ENCODE measurements at regions not wholly inside any gene's neighbourhood (a gene's known extent, or its start where the extent isn't known, plus 50 kb on each side); places are given as distances from the start of the nearest gene placed in this dataset.
"Not testable (repeated sequence)": the region's sequence is repeated elsewhere in the genome, so short reads cannot be mapped to it uniquely, and the experiment has no call there.

GRCh38 chr3:82157952-82158351, 396.5 kb upstream of the GBE1 start:
- intact Hi-C loops (cut with DNase I), result no loop called here
- DNase-seq (ENCODE audit: low spot score), result no peak

- DNase-seq (ENCODE audit: low spot score); intact Hi-C loops (cut with DNase I): not testable (repeated sequence)
Measured at GRCh38 chr3:82153892-82154291, 392.4 kb upstream of the GBE1 start.

- intact Hi-C loops (cut with DNase I), result no loop called here
- DNase-seq (ENCODE audit: low spot score), result no peak
Measured at GRCh38 chr3:82145742-82146141, 384.3 kb upstream of the GBE1 start.

DNA sequence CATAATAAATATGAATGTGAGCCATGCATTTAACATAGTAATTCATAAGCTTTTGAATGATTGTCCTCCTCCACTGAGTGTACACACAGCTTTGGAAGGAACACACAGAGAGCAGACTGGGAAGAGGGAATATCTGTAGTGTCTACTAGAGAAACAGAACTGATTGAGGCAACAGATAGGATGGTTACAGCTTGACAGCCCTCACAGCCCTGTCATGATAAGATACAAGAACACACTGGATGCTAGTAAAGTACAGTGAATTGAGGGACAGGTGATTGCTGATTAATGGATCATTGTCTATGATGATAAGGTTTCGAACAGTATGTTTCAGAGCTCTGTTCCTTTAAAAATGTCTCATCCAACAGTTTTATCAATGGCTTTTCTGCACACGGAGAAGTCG, 383.4 kb upstream of the GBE1 start:
- intact Hi-C loops (cut with DNase I), result no loop called here
- DNase-seq (ENCODE audit: low spot score), result no peak

DNA sequence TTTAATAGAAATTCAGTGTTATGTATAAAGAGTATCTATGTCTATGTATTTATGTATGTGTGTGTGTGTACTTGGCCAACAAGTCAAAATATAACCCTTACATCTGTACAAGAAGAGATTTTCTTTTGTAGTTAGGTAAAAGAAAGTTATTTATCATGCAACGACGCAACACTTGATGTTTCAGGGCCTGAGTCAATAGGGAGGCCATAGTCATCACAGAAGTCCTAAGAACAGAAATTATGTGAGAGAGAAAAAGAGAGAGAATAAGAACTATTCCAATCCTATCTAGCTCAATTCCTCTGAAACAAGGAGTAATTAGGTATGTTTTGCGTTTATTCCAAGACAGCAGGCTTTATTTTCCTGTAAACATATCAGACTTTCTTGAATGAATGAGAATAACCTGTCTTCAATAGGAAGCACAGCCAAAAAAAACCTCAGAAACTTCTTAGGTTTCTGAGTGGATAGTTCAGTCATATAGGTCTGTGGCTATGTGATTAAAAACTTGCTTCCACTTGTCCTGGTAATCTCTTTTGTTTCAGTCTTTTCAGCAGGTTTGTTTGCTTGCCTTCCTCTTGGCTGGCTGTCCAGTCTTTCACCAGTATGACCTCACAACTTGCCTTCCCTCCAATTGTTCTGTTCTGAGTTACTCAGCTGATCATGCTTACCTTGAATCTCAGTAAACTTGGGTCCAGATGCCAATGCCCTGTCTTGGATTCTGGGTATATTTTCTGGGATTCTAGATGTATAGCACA, 382.4 kb upstream of the GBE1 start:
- DNase-seq (ENCODE audit: low spot score), result no peak
- intact Hi-C loops (cut with DNase I), result no loop called here

DNA sequence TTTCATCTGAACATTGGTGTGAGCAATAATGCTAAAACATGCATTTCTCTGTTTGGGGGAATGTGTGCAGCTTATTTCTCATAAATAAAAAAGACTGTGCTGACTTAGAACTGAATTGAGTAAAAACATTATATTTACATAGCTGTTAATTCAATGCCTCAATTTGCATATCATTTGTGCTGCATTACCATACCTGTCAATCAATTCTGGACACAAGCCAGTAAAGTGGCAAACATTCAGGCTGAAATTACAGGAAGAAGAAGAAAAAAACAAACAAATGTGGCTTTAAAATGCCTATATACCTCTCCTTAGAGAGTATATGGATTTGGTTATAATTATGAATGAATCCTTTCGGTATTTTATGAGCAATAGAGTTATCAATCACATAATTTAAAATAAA, 380.1 kb upstream of the GBE1 start:
- no peak for DNase-seq (ENCODE audit: low spot score)
- intact Hi-C loops (cut with DNase I), result no loop called here

- intact Hi-C loops (cut with DNase I), result no loop called here
- no peak for DNase-seq (ENCODE audit: low spot score)
Measured at GRCh38 chr3:82137861-82138260, 376.4 kb upstream of the GBE1 start.

DNA sequence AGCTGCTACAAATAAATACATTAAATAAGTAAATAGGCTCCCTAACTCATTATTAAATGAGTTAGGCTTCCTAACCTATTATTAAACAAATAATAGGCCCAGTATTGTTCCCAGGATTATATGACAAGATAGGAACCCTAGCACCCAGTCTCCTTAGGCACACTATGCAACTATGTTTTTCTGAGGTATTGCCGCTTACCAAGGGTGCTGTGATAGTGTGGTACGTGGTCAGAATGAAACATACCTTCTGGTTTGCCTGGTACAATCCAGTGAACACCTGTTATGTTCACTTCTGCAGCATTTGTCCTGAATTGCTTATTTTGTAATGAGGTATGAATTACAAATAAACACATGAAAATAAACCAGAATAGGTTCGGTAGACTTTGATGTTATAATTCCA, 375.6 kb upstream of the GBE1 start:
- no peak for DNase-seq (ENCODE audit: low spot score)
- intact Hi-C loops (cut with DNase I), result no loop called here

GRCh38 chr3:82133070-82133606, 371.7 kb upstream of the GBE1 start:
- peak; percentile 77 for DNase-seq (ENCODE audit: low spot score)
- intact Hi-C loops (cut with DNase I), result loop anchor here (5.0 kb wide), 2 partner anchors 226 to 466 kb away; no protein-coding TSS in a partner anchor

DNA sequence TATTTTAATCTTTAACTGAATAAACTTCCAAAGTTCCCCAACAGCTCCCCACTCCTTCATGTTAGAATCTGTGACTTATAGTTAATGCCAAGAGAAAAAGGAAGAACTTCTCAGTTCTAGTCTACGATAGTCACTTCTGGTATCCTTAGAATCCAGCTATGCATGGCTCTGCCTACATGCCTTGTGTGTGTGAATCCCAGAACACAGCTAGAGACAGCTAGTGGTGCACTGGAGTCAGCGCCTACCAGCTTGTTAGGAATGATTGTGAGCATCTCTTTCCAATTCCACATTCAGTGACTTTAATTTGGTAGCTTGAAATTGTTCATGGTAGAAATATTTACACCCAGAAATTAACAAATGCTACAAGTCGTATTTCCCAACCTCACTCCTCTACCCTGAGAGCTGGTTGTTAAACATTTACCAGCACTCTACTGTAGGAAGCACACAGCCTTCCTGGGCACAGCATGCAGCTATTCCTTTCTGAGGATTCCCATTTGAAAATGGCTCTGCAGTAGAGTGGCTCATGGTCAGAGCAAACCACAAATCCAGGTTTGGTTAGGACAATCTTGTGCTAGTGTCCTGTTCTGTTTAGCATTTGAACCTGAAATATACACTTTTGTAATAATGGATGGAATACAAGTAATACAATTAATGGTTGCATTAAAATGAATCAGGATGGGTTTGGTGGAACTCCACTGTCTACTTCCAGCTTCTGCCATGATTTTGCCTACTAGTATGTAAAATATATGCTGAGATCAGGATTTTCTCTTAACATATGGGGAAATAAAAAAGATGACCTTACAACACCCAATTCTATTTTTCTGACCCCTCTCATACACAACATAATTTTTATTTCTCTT, 371.0 kb upstream of the GBE1 start:
- intact Hi-C loops (cut with DNase I), result loop anchor here (5.0 kb wide), 2 partner anchors 225 to 465 kb away; no protein-coding TSS in a partner anchor
- no peak for DNase-seq (ENCODE audit: low spot score)

DNA sequence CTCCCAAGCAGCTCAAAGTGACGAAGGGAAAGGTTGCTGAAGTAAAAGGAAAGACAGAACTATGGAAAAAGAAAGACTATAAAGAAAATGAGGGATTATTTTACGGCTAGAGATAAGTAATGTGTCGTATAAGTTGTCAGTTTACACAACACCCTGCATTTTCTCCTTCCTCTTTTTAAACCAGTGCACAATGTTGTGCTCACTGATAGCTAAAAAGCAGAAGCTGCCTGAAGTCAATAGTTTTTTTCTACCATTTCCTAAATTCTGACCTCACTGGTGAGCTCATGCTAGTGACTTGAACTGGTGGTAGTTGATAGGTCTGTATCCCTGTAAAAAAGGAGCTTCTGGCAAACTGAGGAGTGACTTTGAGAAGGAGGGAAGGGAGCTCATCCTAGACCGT, 368.6 kb upstream of the GBE1 start:
- intact Hi-C loops (cut with DNase I), result loop anchor here (5.0 kb wide), 2 partner anchors 223 to 463 kb away; no protein-coding TSS in a partner anchor
- DNase-seq (ENCODE audit: low spot score), result no peak

GRCh38 chr3:82129221-82129801, 367.9 kb upstream of the GBE1 start:
- no peak for DNase-seq (ENCODE audit: low spot score)
- intact Hi-C loops (cut with DNase I), result loop anchor here (10.0 kb wide), 1 partner anchor 365 kb away; the partner anchor contains the start of gene GBE1

DNA sequence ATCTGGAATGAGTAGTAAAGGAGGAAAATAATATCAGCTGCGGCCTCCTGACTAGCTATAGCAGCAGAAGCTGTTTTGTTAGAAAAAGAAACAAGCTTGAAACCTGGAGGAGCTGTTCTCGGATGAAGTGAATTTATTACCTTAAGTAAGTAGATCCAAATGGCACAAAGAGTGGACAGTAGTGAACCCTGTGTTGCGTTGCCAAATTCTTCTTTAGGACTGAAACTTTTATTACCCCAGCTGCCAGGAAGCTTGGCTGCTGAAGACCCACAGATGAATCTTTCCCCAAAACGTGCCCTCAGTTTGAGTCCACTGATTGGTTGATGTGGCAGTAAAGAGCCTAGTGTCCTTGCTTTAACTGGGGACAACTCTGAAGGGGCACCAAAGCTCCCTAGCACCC, 366.8 kb upstream of the GBE1 start:
- intact Hi-C loops (cut with DNase I), result loop anchor here (10.0 kb wide), 1 partner anchor 363 kb away; the partner anchor contains the start of gene GBE1
- no peak for DNase-seq (ENCODE audit: low spot score)

- intact Hi-C loops (cut with DNase I), result loop anchor here (10.0 kb wide), 1 partner anchor 358 kb away; the partner anchor contains the start of gene GBE1
- DNase-seq (ENCODE audit: low spot score), result no peak
Measured at GRCh38 chr3:82122554-82123345, 361.3 kb upstream of the GBE1 start.

GRCh38 chr3:82114589-82114988, 353.1 kb upstream of the GBE1 start:
- intact Hi-C loops (cut with DNase I), result no loop called here

GRCh38 chr3:82110721-82111120, 349.3 kb upstream of the GBE1 start:
- DNase-seq (ENCODE audit: low spot score); intact Hi-C loops (cut with DNase I): not testable (repeated sequence)

More at GRCh38 chr3:82114589-82114988, 353.1 kb upstream of the GBE1 start:
- DNase-seq (ENCODE audit: low spot score), result peak; percentile 74

DNA sequence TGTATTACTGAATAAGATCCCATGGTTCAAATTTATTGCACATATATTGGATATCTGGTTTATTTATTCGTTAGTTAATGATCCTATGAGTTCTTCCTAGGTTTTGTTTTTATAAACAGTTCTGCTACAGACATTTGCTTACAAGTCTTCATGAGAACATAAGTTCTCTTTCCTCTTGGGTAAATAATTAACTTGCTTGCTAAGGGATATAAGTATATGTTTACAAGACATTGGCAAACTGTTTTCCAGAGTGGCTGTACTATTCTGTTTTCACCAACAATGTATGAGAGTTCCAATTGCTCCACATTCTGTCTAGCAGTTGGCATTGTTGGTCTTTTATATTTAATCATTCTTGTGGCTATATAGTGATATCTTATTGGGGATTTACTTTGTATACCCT, 341.8 kb upstream of the GBE1 start:
- intact Hi-C loops (cut with DNase I), result no loop called here
- no peak for DNase-seq (ENCODE audit: low spot score)

- intact Hi-C loops (cut with DNase I), result no loop called here
- DNase-seq (ENCODE audit: low spot score), result no peak
Measured at GRCh38 chr3:82100378-82100777, 338.9 kb upstream of the GBE1 start.

DNA sequence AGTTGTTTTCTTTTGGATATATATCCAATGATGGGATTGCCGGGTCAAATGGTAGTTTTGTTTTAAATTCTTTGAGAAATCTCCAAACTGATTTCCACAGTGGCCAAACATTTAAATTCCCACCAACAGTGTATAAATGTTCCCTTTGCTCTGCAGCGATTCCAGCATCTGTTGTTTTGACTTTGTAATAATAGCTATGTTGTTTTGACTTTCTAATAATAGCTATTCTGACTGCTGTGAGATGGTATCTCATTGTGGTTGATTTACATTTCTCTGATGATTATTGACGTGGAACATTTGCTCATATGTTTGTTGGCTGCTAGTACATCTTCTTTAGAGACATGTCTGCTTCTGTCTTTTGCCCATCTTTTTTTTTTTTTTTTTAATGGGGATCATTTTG, 332.2 kb upstream of the GBE1 start:
- no peak for DNase-seq (ENCODE audit: low spot score)
- intact Hi-C loops (cut with DNase I), result no loop called here
